WI38 (cell line): ENCODE measurements at regions not wholly inside any gene's neighbourhood (a gene's known extent, or its start where the extent isn't known, plus 50 kb on each side); places are given as distances from the start of the nearest gene placed in this dataset.

Experiments
- H3K4me3 ChIP-seq: 2 replicates; pipeline ENCODE4 v1.5.1; 2011; ENCODE audit warnings: low read depth, mild to moderate bottlenecking, control low read depth, low read length
- TF ChIP-seq, protein P1 (sequence below): IDR thresholded peaks from 2 replicates; pipeline ENCODE4 v1.5.1; 2012; ENCODE audit warnings: low read depth, mild to moderate bottlenecking, control low read depth, low read length

DNA sequence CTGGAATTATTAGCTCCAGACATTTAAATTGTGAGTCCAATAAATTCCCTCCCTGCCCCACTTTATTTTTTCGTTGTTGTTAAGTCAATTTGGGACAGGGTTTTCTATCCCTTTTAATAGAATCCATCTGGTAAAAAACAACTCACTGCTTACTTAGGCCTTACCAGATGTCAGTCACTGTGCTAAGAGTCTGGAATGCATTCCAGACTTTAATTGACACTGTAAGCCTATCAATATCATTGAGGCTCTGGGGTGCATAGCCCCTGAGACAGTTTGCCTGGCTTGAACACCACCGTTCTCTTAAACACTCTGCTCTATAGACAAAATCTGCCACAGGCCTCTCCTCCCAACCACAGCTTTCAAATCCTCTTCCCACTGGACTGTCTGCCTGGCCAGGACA is 175.9 kb downstream of the NSG2 start:
- TF ChIP-seq, protein P1, sequence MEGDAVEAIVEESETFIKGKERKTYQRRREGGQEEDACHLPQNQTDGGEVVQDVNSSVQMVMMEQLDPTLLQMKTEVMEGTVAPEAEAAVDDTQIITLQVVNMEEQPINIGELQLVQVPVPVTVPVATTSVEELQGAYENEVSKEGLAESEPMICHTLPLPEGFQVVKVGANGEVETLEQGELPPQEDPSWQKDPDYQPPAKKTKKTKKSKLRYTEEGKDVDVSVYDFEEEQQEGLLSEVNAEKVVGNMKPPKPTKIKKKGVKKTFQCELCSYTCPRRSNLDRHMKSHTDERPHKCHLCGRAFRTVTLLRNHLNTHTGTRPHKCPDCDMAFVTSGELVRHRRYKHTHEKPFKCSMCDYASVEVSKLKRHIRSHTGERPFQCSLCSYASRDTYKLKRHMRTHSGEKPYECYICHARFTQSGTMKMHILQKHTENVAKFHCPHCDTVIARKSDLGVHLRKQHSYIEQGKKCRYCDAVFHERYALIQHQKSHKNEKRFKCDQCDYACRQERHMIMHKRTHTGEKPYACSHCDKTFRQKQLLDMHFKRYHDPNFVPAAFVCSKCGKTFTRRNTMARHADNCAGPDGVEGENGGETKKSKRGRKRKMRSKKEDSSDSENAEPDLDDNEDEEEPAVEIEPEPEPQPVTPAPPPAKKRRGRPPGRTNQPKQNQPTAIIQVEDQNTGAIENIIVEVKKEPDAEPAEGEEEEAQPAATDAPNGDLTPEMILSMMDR = no peak

DNA sequence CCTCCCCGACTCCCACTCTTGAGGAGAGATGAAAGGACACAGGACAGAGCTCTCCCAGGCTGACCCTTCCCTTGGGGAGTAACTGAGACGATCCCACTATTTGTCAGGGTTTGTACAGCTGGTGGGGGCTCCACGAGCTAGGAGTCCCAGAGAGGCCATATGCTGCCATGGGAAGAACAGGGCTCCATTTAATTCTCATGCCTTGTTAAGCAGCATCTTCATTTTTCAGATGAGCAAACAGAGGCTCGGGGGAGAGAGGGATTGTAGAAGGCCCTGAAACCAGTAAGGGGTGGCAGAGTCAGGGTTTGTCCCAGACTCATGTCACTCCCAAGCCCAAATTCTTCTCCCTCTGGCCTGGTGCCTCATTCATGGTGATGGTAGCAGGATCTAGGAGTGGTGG is 176.4 kb downstream of the NSG2 start:
- TF ChIP-seq, protein P1 = no peak
- H3K4me3 ChIP-seq = no peak overlapping the region

More for the DNA sequence above, 175.9 kb downstream of the NSG2 start:
- H3K4me3 ChIP-seq = no peak overlapping the region

DNA sequence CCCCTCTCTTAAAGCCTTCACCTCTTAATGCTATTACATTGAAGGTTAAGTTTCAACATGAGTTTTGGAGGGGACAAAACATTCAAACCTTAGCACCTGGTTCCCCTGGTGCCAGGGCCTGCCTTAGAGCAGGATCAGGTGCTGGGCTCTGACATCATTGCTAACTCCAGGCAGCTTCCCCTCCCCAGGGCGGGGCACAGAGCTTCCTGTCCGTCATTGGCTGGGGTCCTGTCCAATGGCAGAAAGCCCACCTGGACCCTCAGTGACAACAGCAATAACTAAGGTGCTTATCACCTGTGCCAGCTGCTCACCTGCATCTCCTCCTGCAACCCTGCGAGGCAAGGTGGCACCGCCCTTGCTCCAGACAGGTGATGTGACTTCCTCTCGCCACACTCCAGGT is 177.4 kb downstream of the NSG2 start:
- TF ChIP-seq, protein P1 = no peak
- H3K4me3 ChIP-seq = no peak overlapping the region

DNA sequence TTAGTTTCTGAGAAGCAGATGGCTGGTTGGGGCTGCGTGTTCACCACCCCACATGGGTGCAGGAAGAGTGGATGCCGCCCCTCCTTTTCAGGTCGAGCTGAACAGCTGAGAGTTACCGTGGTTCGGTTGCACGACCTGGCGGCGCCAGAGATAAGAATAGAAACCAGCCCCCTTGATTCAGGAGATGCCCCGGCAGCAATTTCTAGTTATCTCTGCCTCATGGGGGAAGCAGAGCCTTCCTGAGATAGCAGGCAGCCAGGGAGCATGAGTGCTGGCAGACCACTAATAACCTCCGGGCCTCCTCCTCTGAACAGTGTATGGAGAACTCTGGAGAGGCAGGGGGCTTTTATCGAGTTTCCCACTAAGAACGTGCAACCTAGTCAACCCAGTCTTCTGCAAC is 177.8 kb downstream of the NSG2 start:
- H3K4me3 ChIP-seq = no peak overlapping the region
- TF ChIP-seq, protein P1 = no peak

DNA sequence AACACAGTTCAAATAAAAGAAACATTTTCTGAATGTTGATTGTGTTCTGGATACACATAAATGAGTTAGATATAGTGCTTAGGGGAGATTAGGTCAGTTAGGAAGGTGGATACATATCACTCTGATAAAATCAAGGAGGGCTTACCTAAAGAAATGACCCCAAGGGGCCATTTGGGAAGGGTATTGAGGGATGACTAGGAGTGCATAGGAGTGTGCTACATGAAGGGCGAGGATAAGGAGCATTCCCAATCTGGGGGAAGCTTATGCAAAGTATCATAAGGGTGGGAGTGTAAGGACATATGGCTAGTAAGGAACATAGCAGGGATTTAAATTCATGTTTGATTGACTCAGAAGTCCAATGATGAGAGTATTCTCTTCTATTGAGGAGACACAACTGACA is 183.6 kb downstream of the NSG2 start:
- TF ChIP-seq, protein P1 = no peak
- H3K4me3 ChIP-seq = no peak overlapping the region

DNA sequence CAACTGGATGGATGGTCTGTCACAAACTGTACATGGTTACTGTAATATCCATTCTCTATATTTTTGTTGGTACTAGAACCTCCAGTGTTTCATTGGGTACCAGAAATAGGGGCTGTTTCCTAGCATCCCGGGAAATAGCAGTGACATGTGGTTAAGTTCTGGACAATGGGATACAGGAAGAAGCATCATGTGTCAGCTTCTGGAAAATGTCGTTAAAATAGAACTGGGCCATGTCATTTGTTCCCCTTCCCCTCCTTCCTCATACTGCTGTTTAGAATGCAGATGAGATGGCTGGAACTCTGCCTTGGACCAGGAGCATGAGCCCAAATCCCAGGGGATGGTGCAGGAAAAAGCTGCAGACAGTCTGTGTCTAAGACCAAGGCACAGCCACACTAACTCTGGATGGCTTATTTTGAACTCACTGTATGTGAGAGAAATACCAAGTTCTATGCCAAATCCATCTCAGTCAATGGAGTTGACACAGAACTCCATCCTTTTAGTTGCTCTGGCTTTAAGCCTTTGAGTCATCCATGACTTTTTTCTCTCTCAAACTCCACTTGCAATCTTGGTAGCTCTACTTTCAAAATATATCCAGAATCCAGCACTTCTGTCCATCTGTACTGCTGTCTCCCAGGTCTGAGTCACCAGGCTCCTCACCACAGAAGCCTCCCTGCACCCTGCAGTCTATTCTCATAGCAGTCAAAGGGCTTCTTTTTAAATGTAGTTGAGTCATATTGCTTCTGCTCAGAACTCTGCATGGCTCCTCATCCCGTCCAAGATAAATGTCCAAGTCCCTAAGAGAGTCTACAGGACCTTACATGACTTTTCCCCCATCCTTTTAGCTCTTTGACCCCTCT is 184.2 kb downstream of the NSG2 start:
- no peak overlapping the region for H3K4me3 ChIP-seq
- TF ChIP-seq, protein P1 = no peak

DNA sequence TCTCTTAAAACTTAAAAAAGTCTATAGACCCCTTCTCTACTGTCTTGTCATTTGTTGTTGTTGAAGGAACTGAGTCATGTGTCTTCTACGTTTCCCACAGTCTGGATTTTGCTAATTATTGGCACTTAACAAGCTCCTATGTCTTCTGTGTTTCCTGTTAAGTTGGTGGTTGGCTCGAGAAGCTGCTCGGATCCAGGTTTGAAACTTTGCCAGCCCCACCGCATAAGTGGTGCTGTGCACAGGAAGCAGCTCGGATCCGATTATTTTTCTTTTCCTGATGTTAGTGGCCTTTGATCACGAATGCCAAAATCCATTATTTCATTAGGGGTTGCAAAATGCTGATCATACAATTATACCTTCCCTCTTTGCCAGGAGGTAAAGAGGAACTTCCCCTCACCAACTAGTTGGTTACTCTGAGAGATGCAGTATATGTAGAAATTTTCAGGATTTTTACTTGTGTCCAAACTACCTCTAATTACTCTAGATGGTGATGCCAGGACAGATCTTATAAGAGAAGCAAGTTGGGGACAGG is 186.5 kb downstream of the NSG2 start:
- no peak overlapping the region for H3K4me3 ChIP-seq
- TF ChIP-seq, protein P1 = no peak
